ENCODE measurements at regions not wholly inside any gene's neighbourhood (a gene's known extent, or its start where the extent isn't known, plus 50 kb on each side); places are given as distances from the start of the nearest gene placed in this dataset.

DNA sequence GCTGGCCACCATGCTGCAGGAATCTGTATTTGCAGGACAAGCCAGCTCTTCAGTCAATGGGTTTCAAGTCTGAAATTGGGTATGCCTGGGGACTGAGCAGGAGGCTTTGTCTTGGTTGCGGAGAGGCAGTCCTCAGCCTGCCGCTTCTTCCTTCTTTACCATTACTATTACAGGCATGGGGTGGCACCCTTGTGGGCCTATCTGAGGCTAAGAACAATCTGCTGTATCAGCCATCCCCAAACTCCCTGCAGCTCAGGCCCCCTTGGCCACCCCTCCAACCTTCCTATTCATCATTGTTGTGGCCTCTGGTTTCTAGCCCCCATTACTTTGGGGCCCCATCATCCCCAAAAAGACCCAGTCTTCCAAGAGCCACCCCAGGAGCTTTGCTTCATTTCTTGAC lies 289.2 kb upstream of the FOXQ1 start:
- ATAC-seq (no peak), DNase-seq (ENCODE audit: low read depth, low spot score) (no peak), FAIRE-seq (no peak)
- TF ChIP-seq SRF (IDR thresholded peaks at IDR 0.05; ENCODE audit: low read depth in 2 of 2, low read length in 2 of 2) (no peak), REST (IDR thresholded peaks at IDR 0.05; ENCODE audit: low read depth, low read length) (no peak)
- TF ChIP-seq, protein P1, sequence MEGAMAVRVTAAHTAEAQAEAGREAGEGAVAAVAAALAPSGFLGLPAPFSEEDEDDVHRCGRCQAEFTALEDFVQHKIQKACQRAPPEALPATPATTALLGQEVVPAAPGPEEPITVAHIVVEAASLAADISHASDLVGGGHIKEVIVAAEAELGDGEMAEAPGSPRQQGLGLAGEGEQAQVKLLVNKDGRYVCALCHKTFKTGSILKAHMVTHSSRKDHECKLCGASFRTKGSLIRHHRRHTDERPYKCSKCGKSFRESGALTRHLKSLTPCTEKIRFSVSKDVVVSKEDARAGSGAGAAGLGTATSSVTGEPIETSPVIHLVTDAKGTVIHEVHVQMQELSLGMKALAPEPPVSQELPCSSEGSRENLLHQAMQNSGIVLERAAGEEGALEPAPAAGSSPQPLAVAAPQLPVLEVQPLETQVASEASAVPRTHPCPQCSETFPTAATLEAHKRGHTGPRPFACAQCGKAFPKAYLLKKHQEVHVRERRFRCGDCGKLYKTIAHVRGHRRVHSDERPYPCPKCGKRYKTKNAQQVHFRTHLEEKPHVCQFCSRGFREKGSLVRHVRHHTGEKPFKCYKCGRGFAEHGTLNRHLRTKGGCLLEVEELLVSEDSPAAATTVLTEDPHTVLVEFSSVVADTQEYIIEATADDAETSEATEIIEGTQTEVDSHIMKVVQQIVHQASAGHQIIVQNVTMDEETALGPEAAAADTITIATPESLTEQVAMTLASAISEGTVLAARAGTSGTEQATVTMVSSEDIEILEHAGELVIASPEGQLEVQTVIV (IDR thresholded peaks at IDR 0.05; ENCODE audit: borderline replicate concordance, partially characterized antibody): no peak
- Histone ChIP-seq H3K4me3 (no peak overlapping the region), H3K4me1 (ENCODE audit: control insufficient read depth, insufficient read depth, low read length) (no peaks in the 10 kb centered on the region), H2AFZ (ENCODE audit: control insufficient read depth, low read depth, low read length) (no peak overlapping the region), H3K27ac (ENCODE audit: control insufficient read depth, insufficient read depth) (no peak overlapping the region), H3K9me3 (replicated peaks; ENCODE audit: control insufficient read depth, insufficient read depth, low read length) (no peaks in the 10 kb centered on the region; the same call in 2 of the 3 replicates), H4K20me1 (ENCODE audit: control insufficient read depth, insufficient read depth) (no peaks in the 10 kb centered on the region), H3K27me3 (replicated peaks in 1 of 2; ENCODE audit: control insufficient read depth in 2 of 2, insufficient read depth in 2 of 2, low read length in 1 of 2) (no peaks in the 10 kb centered on the region; a peak in 2 of 4 replicates), H3K4me2 (ENCODE audit: control insufficient read depth, insufficient read depth) (no peak overlapping the region), H3K9ac (ENCODE audit: control insufficient read depth, insufficient read depth, low read length) (no peak overlapping the region), H3K79me2 (ENCODE audit: control insufficient read depth, insufficient read depth, low read length) (no peaks in the 10 kb centered on the region), H3K36me3 (ENCODE audit: control insufficient read depth in 2 of 2, insufficient read depth in 2 of 2, low read length in 1 of 2) (no peaks in the 10 kb centered on the region)
- ChIA-PET SMC1A (ENCODE audit: uncharacterized antibody, unreplicated experiment) (no interaction called here), CTCF (interaction anchor here (1.0 kb wide), 1 partner anchor 9 kb away, joined by 4 read pairs; no protein-coding TSS in a partner anchor), POLR2A (no interaction called here), RAD21 (ENCODE audit: unreplicated experiment) (no interaction called here)
- WGBS (ENCODE audit: insufficient coverage, insufficient replicate concordance, low lambda C conversion rate, missing lambda C conversion rate): 84% methylated on average over 2 of the region's 2 CpGs
- no TSS peak for BruUV-seq (replicated peaks)
- intact Hi-C loops (cut with micrococcal nuclease; ENCODE audit: unreplicated experiment): no loop called here
- in situ Hi-C loops (cut with MboI): no loop called here

Data from GM12878 (cell line).